ENCODE measurements at regions not wholly inside any gene's neighbourhood (a gene's known extent, or its start where the extent isn't known, plus 50 kb on each side); places are given as distances from the start of the nearest gene placed in this dataset.

DNA sequence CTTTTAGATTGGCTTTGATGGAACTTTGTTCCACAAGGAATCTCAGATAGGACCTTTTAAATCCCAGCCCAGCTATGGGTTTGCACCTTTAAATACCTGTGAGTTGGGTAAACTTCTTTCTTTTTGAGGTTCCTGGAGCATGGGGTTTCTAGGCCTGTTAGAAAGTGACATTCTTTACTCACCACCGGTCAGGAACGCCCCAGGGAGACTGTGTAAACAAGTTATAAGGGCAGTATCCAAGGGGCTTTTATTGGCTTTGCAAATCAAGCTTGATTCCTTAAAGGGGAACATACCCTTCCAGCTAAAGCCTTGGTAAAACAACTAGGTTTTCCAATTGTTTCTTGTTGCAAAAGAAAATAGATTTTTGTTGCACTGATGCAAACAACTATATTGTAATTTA lies 93.4 kb downstream of the TENT5D start:
- H3K4me1 ChIP-seq (ENCODE audit: control insufficient read depth, insufficient read depth, low read length): no peaks in the 10 kb centered on the region
- H3K27ac ChIP-seq (ENCODE audit: low read length): no peak overlapping the region
- in situ Hi-C loops (cut with HindIII; ENCODE audit: low pct_unique_long_range_greater_than_20kb, low sequenced_read_pairs) (no loop called here), intact Hi-C loops (cut with micrococcal nuclease; ENCODE audit: unreplicated experiment) (no loop called here)
- H3K9me3 ChIP-seq (ENCODE audit: control insufficient read depth, insufficient read depth, low read depth, low read length): no peaks in the 10 kb centered on the region
- H3K36me3 ChIP-seq (ENCODE audit: control insufficient read depth, insufficient read depth, low read length): no peaks in the 10 kb centered on the region
- ChIA-PET CTCF (no interaction called here), POLR2A (interaction anchor here (0.6 kb wide), 1 partner anchor 79 kb away, joined by 7 read pairs; no protein-coding TSS in a partner anchor)
- DNase-seq (ENCODE audit: low read depth, low spot score): no peak
- no peak for ATAC-seq
- BruUV-seq (replicated peaks): no TSS peak
- no peak overlapping the region for H3K4me3 ChIP-seq (ENCODE audit: low read depth in 2 of 2, low read length in 2 of 2)
- TF ChIP-seq, protein P1, sequence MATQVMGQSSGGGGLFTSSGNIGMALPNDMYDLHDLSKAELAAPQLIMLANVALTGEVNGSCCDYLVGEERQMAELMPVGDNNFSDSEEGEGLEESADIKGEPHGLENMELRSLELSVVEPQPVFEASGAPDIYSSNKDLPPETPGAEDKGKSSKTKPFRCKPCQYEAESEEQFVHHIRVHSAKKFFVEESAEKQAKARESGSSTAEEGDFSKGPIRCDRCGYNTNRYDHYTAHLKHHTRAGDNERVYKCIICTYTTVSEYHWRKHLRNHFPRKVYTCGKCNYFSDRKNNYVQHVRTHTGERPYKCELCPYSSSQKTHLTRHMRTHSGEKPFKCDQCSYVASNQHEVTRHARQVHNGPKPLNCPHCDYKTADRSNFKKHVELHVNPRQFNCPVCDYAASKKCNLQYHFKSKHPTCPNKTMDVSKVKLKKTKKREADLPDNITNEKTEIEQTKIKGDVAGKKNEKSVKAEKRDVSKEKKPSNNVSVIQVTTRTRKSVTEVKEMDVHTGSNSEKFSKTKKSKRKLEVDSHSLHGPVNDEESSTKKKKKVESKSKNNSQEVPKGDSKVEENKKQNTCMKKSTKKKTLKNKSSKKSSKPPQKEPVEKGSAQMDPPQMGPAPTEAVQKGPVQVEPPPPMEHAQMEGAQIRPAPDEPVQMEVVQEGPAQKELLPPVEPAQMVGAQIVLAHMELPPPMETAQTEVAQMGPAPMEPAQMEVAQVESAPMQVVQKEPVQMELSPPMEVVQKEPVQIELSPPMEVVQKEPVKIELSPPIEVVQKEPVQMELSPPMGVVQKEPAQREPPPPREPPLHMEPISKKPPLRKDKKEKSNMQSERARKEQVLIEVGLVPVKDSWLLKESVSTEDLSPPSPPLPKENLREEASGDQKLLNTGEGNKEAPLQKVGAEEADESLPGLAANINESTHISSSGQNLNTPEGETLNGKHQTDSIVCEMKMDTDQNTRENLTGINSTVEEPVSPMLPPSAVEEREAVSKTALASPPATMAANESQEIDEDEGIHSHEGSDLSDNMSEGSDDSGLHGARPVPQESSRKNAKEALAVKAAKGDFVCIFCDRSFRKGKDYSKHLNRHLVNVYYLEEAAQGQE (IDR thresholded peaks at IDR 0.05; ENCODE audit: insufficient read depth in 1 of 2, low read depth in 2 of 2, low read length in 1 of 2): no peak
- TF ChIP-seq POLR2AphosphoS5 (IDR thresholded peaks at IDR 0.05; ENCODE audit: low read depth, low read length) (no peak), SIN3A (IDR thresholded peaks at IDR 0.05; ENCODE audit: borderline replicate concordance, insufficient read depth, low read depth, low read length) (no peak), TCF7L2 (IDR thresholded peaks at IDR 0.05; ENCODE audit: low read depth, low read length) (no peak)
- TF ChIP-seq, protein P2, sequence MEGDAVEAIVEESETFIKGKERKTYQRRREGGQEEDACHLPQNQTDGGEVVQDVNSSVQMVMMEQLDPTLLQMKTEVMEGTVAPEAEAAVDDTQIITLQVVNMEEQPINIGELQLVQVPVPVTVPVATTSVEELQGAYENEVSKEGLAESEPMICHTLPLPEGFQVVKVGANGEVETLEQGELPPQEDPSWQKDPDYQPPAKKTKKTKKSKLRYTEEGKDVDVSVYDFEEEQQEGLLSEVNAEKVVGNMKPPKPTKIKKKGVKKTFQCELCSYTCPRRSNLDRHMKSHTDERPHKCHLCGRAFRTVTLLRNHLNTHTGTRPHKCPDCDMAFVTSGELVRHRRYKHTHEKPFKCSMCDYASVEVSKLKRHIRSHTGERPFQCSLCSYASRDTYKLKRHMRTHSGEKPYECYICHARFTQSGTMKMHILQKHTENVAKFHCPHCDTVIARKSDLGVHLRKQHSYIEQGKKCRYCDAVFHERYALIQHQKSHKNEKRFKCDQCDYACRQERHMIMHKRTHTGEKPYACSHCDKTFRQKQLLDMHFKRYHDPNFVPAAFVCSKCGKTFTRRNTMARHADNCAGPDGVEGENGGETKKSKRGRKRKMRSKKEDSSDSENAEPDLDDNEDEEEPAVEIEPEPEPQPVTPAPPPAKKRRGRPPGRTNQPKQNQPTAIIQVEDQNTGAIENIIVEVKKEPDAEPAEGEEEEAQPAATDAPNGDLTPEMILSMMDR (IDR thresholded peaks at IDR 0.05): no peak
- no peaks in the 10 kb centered on the region for H3K27me3 ChIP-seq (ENCODE audit: control insufficient read depth, insufficient read depth, low read length)

DNA sequence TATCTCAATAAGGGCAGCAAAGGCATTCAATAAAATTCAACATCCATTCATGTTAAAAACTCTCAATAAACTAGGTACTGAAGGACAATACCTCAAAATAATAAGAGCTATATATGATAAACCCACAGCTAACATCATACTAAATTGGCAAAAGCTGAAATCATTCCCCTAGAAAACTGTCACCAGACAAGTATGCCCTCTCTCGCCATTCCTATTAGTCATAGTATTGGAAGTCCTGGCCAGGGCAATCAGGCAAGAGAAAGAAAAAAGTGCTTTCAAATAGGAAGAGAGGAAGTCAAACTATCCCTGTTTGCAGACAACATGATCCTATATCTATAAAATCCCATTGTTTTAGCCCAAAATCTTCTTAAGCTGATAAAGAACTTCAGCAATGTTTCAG lies 116.8 kb downstream of the TENT5D start:
- TF ChIP-seq, protein P2 (IDR thresholded peaks at IDR 0.05): no peak
- TF ChIP-seq SIN3A (IDR thresholded peaks at IDR 0.05; ENCODE audit: borderline replicate concordance, insufficient read depth, low read depth, low read length) (no peak), POLR2AphosphoS5 (IDR thresholded peaks at IDR 0.05; ENCODE audit: low read depth, low read length) (no peak), TCF7L2 (IDR thresholded peaks at IDR 0.05; ENCODE audit: low read depth, low read length) (no peak)
- TF ChIP-seq, protein P1 (IDR thresholded peaks at IDR 0.05; ENCODE audit: insufficient read depth in 1 of 2, low read depth in 2 of 2, low read length in 1 of 2): no peak
- ATAC-seq (no peak), DNase-seq (ENCODE audit: low read depth, low spot score) (no peak)
- H3K4me1 ChIP-seq (ENCODE audit: control insufficient read depth, insufficient read depth, low read length): no peaks in the 10 kb centered on the region
- in situ Hi-C loops (cut with HindIII; ENCODE audit: low pct_unique_long_range_greater_than_20kb, low sequenced_read_pairs): no loop called here
- no peaks in the 10 kb centered on the region for H3K9me3 ChIP-seq (ENCODE audit: control insufficient read depth, insufficient read depth, low read depth, low read length)
- ChIA-PET POLR2A (interaction anchor here (0.6 kb wide), 1 partner anchor 109 kb away, joined by 3 read pairs; no protein-coding TSS in a partner anchor), CTCF (no interaction called here)
- no peak overlapping the region for H3K4me3 ChIP-seq (ENCODE audit: low read depth in 2 of 2, low read length in 2 of 2)
- no TSS peak for BruUV-seq (replicated peaks)
- H3K36me3 ChIP-seq (ENCODE audit: control insufficient read depth, insufficient read depth, low read length): no peaks in the 10 kb centered on the region
- no peaks in the 10 kb centered on the region for H3K27me3 ChIP-seq (ENCODE audit: control insufficient read depth, insufficient read depth, low read length)
- intact Hi-C loops (cut with micrococcal nuclease; ENCODE audit: unreplicated experiment): no loop called here
- no peak overlapping the region for H3K27ac ChIP-seq (ENCODE audit: low read length)
